ENCODE measurements at regions not wholly inside any gene's neighbourhood (a gene's known extent, or its start where the extent isn't known, plus 50 kb on each side); places are given as distances from the start of the nearest gene placed in this dataset.

- TF ChIP-seq, protein P1, sequence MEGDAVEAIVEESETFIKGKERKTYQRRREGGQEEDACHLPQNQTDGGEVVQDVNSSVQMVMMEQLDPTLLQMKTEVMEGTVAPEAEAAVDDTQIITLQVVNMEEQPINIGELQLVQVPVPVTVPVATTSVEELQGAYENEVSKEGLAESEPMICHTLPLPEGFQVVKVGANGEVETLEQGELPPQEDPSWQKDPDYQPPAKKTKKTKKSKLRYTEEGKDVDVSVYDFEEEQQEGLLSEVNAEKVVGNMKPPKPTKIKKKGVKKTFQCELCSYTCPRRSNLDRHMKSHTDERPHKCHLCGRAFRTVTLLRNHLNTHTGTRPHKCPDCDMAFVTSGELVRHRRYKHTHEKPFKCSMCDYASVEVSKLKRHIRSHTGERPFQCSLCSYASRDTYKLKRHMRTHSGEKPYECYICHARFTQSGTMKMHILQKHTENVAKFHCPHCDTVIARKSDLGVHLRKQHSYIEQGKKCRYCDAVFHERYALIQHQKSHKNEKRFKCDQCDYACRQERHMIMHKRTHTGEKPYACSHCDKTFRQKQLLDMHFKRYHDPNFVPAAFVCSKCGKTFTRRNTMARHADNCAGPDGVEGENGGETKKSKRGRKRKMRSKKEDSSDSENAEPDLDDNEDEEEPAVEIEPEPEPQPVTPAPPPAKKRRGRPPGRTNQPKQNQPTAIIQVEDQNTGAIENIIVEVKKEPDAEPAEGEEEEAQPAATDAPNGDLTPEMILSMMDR (IDR thresholded peaks at IDR 0.05) = no peak
- no peak for TF ChIP-seq POLR2A (IDR thresholded peaks at IDR 0.05)
Measured at GRCh38 chr12:34376133-34376799, 354.0 kb downstream of the ALG10 start.
